ENCODE measurements at regions not wholly inside any gene's neighbourhood (a gene's known extent, or its start where the extent isn't known, plus 50 kb on each side); places are given as distances from the start of the nearest gene placed in this dataset.

DNA sequence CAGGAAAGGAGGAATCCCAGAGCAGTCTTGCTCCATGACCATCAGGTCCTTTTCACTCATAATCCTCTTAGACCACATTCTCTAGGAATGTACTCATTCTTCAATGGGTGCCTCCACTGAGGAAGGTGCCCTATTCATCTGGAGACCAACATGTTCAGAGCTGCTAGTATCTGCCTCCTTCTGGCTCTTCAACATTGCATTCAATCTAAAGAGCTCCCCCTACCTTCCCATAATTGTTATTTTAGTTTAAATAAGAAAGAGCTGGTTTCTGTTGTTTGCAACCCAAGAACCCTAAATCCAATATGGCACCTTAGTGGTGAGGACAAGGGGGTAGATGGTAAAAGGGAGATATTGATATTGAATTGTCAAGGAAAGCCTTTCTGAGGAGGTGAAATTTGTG, 67.6 kb downstream of the SCN11A start:
- no peaks in the 10 kb centered on the region for H3K36me3 Mint-ChIP-seq (ENCODE audit: low read depth)
- H3K4me3 Mint-ChIP-seq (ENCODE audit: low read depth) = no peak overlapping the region
- H3K9me3 Mint-ChIP-seq = no peaks in the 10 kb centered on the region
- H3K27ac Mint-ChIP-seq = no peak overlapping the region
- intact Hi-C loops (cut with micrococcal nuclease) = no loop called here
- peaks cover 5% of the 10 kb centered on the region for H3K27me3 Mint-ChIP-seq (ENCODE audit: low read depth)
- no peaks in the 10 kb centered on the region for H3K4me1 Mint-ChIP-seq (ENCODE audit: low read depth)
- no peak for DNase-seq (ENCODE audit: low spot score)

DNA sequence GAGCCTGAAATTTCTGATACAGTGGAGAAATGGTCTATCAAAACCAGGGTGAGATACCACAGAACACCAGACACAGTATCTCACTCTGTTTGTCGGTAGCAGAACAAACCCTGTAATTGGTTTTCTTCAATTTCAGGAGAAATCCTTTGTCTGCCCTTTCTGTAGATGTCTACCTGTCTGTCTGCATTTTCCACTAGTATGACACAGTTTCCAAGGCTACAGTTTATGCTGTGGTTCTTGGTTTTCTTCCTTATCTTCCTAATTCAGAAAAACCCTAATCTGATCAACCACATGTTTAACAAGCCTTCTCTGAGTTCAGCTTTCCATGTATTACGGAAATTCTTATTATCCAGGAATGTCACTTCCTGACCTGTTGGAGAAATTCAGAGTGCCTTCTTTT, 70.8 kb downstream of the SCN11A start:
- H3K27me3 Mint-ChIP-seq (ENCODE audit: low read depth) = peaks cover 11% of the 10 kb centered on the region

DNA sequence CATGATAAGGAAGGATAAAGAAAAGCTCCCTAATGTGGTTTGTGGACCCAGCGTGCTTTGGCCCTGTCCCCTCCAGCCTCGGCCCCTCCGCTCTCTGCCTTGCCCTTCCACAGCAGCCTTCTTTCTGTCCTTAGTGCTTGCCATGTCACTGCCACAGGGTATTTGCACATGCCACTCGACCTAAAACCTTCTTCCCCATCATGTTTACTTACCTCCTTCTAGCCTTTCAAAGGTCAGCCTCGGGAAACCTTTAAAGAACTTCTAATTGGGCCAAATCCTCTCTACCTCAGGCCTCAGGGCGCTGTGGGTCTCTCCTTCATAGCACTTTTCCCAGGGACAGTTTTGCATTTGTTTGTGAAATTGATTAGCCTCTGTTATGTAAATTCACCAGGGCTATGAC, 73.0 kb downstream of the SCN11A start:
- no peak overlapping the region for H3K4me3 Mint-ChIP-seq (ENCODE audit: low read depth)
- no peaks in the 10 kb centered on the region for H3K9me3 Mint-ChIP-seq
- H3K27me3 Mint-ChIP-seq (ENCODE audit: low read depth) = peaks cover 16% of the 10 kb centered on the region
- DNase-seq (ENCODE audit: low spot score) = no peak
- no peaks in the 10 kb centered on the region for H3K36me3 Mint-ChIP-seq (ENCODE audit: low read depth)
- no peaks in the 10 kb centered on the region for H3K4me1 Mint-ChIP-seq (ENCODE audit: low read depth)
- intact Hi-C loops (cut with micrococcal nuclease) = no loop called here
- no peak overlapping the region for H3K27ac Mint-ChIP-seq

More for the DNA sequence above, 70.8 kb downstream of the SCN11A start:
- Mint-ChIP-seq H3K4me1 (ENCODE audit: low read depth) (no peaks in the 10 kb centered on the region), H3K9me3 (no peaks in the 10 kb centered on the region), H3K36me3 (ENCODE audit: low read depth) (no peaks in the 10 kb centered on the region), H3K4me3 (ENCODE audit: low read depth) (no peak overlapping the region), H3K27ac (no peak overlapping the region)
- no peak for DNase-seq (ENCODE audit: low spot score)
- intact Hi-C loops (cut with micrococcal nuclease) = no loop called here

DNA sequence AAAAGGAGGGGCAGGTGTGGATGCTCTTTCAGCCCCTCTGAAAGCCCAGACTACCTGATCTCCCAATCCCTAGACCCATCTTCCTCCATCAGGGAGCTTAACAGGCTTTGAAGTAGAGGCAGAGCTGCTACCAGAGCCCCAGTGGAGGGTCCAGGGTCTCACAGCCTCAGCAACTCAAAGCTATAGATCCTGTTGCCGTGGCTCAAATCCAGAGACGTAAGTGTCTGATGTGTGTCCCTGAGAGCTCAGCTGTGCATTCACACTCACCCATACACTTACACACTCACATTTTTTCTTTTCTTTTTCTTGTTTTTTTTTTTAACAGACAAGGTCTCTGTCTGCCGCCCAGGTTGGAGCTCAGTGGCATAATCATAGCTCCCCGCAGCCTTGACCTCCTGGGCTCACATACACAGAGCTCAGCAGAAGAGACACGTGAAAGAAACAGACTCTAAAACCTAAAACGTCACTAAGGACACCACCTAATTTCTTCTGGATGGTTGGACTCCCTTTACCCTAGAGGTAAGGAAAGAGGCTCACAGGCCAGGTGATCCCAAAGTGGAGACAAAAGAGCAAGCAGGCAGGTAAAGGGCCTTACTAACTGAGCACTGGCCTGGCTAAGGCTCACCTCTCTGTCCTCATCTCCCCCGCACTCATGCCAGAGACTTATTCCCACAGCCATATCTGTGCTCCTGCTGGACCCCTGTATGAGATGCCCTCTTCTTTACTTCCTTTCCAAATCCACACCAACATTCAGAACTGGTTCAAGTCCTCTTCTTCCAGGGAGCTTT, 80.7 kb downstream of the SCN11A start:
- H3K9me3 Mint-ChIP-seq = no peaks in the 10 kb centered on the region

DNA sequence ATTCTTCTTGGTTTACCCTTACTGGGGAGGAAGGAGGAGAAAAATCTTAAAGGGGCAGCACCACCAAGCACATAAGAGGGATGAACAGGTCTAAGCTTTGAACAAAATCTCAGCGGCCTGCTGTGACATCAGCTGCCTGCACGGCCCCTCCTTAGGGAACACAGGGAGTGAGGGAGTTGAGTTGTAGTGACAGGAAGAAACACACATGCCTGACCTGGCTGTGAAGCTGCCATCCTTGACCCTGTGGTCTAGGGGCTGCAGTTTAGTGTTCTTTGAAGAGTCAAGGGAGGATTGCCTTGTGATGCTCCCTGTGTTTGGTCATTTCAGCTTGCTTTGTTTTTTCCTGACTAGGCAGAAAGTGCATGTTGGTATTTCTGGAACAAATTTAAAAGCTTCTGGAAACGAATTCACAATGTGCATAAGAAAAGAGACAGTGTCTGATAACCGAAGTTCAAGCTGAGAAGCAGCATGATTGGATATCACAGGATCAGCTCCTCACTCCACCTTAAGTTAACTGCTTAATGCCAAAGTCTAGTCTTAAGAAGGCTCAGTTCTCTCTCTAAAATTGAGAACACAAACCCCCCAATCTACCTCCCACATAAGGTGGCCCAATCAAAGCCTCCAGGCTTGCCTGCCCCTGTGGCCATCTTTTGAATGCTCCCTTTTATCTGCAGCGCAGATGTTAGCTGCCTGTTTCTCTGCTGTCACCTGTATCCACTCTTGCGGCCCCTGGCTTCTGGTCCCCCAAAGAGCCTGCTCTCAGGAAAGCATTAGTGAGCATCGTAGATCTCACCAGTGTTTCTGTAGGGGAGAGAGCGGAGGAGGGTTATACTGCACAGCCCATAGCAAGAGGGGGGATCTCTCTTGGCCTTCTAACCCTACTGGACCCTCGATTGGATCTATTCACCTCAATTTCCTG, 82.2 kb downstream of the SCN11A start:
- Mint-ChIP-seq H3K4me3 (ENCODE audit: low read depth) (no peak overlapping the region), H3K27ac (no peak overlapping the region), H3K27me3 (ENCODE audit: low read depth) (peaks cover 6% of the 10 kb centered on the region), H3K4me1 (ENCODE audit: low read depth) (no peaks in the 10 kb centered on the region), H3K9me3 (no peaks in the 10 kb centered on the region), H3K36me3 (ENCODE audit: low read depth) (no peaks in the 10 kb centered on the region)
- intact Hi-C loops (cut with micrococcal nuclease) = no loop called here
- no peak for DNase-seq (ENCODE audit: low spot score)

More for the DNA sequence above, 80.7 kb downstream of the SCN11A start:
- Mint-ChIP-seq H3K4me1 (ENCODE audit: low read depth) (no peaks in the 10 kb centered on the region), H3K27me3 (ENCODE audit: low read depth) (peaks cover 10% of the 10 kb centered on the region), H3K27ac (no peak overlapping the region), H3K36me3 (ENCODE audit: low read depth) (no peaks in the 10 kb centered on the region), H3K4me3 (ENCODE audit: low read depth) (no peak overlapping the region)
- intact Hi-C loops (cut with micrococcal nuclease) = no loop called here
- no peak for DNase-seq (ENCODE audit: low spot score)

DNA sequence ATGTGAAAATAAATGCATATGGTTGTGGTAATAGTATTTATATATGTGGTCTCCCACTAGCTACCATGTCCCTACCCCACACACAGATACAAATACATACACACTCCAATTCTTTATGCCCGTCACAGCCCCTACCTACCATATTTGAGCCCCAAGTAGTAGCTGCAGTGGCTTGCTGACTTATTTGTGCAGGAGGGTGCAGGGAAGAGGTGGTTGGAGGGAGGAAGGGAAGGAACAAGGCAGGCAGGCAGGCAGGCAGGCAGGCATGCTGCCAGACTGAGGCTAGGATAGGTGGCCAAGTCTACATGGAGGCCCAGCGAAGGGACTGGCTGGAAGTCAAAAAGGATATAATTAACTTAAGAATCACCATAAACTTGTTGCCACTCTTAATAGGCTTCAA, 82.9 kb downstream of the SCN11A start:
- H3K27ac Mint-ChIP-seq = no peak overlapping the region
- no peaks in the 10 kb centered on the region for H3K9me3 Mint-ChIP-seq
- H3K36me3 Mint-ChIP-seq (ENCODE audit: low read depth) = no peaks in the 10 kb centered on the region
- H3K27me3 Mint-ChIP-seq (ENCODE audit: low read depth) = peaks cover 6% of the 10 kb centered on the region
- H3K4me3 Mint-ChIP-seq (ENCODE audit: low read depth) = no peak overlapping the region
- intact Hi-C loops (cut with micrococcal nuclease) = no loop called here
- no peaks in the 10 kb centered on the region for H3K4me1 Mint-ChIP-seq (ENCODE audit: low read depth)
- DNase-seq (ENCODE audit: low spot score) = no peak

DNA sequence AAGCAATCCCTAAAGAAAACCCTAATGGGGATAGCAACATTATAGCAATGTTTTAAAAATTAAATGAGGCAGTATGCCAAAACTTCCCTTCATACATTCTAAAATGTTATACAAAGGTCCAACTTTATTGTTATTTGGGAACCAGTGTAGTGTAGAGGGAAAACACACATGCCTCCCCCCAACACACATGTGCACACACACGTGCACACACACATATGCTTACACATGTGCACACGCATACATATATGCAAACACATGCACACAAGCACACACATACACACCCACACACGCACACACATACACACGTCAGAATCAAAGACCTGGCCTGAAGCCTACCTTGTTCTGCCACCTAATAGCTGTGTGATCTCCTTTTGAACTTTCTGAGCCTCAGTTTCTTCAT, 83.3 kb downstream of the SCN11A start:
- no peak for DNase-seq (ENCODE audit: low spot score)
- intact Hi-C loops (cut with micrococcal nuclease) = no loop called here
- no peak overlapping the region for H3K4me3 Mint-ChIP-seq (ENCODE audit: low read depth)
- no peaks in the 10 kb centered on the region for H3K36me3 Mint-ChIP-seq (ENCODE audit: low read depth)
- no peak overlapping the region for H3K27ac Mint-ChIP-seq
- peaks cover 4% of the 10 kb centered on the region for H3K27me3 Mint-ChIP-seq (ENCODE audit: low read depth)
- H3K9me3 Mint-ChIP-seq = no peaks in the 10 kb centered on the region
- H3K4me1 Mint-ChIP-seq (ENCODE audit: low read depth) = no peaks in the 10 kb centered on the region

DNA sequence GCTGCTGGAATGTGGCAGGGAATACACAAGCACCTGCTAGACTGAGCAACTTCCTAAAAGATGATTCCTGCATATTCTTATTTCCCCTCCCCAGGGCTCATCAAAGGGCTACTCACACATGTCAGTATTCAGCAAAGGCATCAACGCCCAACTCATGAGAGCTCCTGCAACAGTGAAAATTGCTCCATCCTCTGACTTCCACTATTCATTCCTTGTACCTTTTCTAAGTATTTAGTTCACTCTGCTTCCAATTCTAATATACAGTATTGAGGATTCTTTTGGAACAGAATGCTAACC, 84.1 kb downstream of the SCN11A start:
- Mint-ChIP-seq H3K27me3 (ENCODE audit: low read depth) (peaks cover 3% of the 10 kb centered on the region), H3K4me3 (ENCODE audit: low read depth) (no peak overlapping the region), H3K9me3 (no peaks in the 10 kb centered on the region), H3K4me1 (ENCODE audit: low read depth) (no peaks in the 10 kb centered on the region), H3K27ac (no peak overlapping the region), H3K36me3 (ENCODE audit: low read depth) (no peaks in the 10 kb centered on the region)
- DNase-seq (ENCODE audit: low spot score) = no peak
- intact Hi-C loops (cut with micrococcal nuclease) = no loop called here

DNA sequence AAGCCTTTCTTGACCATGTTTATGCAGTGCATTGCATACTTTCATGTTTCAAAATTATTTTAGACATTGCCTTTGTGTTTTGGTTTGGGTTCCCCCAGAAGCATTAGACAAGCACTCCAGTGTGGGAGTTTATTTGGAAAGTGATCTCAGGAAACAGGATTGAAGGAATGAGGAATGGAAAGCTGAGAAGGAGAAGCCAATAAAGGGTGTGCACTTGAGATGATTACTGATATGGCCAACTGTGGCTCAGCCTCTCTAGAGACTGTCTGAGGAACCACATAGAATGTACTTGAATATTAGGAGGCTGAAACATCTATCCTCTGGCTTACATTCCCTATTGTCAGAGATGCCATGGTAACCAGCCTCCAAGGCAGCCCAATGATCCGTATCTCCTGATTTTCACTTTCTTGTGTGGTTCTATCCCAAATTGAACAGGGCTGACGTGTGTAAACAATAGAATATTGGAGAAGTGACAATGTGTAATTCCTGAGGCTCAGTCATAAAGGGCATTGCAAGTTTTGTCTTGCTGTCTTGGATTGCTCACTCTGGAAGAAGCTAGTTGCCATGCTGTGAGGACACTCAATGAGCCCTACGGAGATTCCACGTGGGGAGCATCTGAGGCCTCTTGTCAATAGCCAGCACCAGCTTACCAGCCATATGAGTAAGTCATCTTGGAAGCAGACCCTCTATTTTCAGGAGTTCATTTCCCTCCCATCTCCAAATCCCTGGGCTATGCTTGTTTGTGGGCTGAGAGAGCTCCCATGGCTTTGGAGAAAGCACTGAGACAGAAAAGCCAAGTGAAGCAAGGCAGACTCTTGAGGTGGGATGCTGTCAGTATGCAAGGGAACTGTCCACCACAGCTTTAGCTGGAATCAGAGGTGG, 84.7 kb downstream of the SCN11A start:
- H3K9me3 Mint-ChIP-seq = no peaks in the 10 kb centered on the region
- H3K36me3 Mint-ChIP-seq (ENCODE audit: low read depth) = no peaks in the 10 kb centered on the region
- H3K27me3 Mint-ChIP-seq (ENCODE audit: low read depth) = no peaks in the 10 kb centered on the region
- intact Hi-C loops (cut with micrococcal nuclease) = no loop called here
- H3K4me3 Mint-ChIP-seq (ENCODE audit: low read depth) = no peak overlapping the region
- no peak for DNase-seq (ENCODE audit: low spot score)
- H3K4me1 Mint-ChIP-seq (ENCODE audit: low read depth) = no peaks in the 10 kb centered on the region
- H3K27ac Mint-ChIP-seq = no peak overlapping the region

DNA sequence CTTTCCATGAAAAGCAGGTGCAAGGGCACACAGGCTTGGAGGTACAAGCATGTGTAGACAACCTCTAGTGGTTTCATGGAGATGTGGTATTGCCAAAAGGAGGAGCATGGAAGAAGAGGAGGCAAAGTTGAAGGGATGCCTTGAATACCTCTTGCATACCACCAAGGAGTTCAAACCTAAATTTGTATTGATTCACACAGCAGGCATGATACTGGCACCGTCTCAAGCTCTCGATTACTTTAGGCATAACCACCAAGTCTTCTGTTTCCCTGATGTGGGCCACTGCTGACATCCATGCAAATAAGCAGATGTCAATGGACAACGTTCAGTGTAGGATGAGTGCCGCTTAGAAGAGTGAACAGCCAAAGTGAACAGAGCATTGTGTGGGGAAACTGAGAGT, 87.1 kb downstream of the SCN11A start:
- Mint-ChIP-seq H3K27me3 (ENCODE audit: low read depth) (no peaks in the 10 kb centered on the region), H3K4me3 (ENCODE audit: low read depth) (no peak overlapping the region), H3K4me1 (ENCODE audit: low read depth) (no peaks in the 10 kb centered on the region), H3K27ac (no peak overlapping the region), H3K36me3 (ENCODE audit: low read depth) (no peaks in the 10 kb centered on the region), H3K9me3 (no peaks in the 10 kb centered on the region)
- intact Hi-C loops (cut with micrococcal nuclease) = no loop called here
- no peak for DNase-seq (ENCODE audit: low spot score)

DNA sequence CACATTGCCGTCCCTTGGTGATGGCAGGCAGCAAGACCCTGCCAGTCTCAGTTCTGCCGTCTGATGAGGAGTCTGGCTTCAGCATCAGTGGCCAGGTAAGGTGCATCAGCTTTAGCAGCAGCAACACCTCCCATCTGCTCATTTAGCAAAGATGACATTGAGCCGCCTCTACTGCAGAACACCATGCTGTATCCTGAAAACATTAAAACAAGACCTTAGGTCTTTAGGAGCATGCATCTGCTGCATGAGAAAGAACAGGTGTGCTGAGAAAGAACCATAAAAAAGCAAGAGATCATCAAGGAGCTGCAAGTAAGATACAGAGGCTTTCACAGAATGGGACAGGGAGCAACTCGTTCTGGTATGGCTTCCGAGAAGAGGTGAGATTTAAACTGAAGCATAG, 87.5 kb downstream of the SCN11A start:
- intact Hi-C loops (cut with micrococcal nuclease) = no loop called here
- Mint-ChIP-seq H3K9me3 (no peaks in the 10 kb centered on the region), H3K4me3 (ENCODE audit: low read depth) (no peak overlapping the region), H3K27me3 (ENCODE audit: low read depth) (no peaks in the 10 kb centered on the region), H3K4me1 (ENCODE audit: low read depth) (no peaks in the 10 kb centered on the region), H3K36me3 (ENCODE audit: low read depth) (no peaks in the 10 kb centered on the region), H3K27ac (no peak overlapping the region)
- DNase-seq (ENCODE audit: low spot score) = no peak

DNA sequence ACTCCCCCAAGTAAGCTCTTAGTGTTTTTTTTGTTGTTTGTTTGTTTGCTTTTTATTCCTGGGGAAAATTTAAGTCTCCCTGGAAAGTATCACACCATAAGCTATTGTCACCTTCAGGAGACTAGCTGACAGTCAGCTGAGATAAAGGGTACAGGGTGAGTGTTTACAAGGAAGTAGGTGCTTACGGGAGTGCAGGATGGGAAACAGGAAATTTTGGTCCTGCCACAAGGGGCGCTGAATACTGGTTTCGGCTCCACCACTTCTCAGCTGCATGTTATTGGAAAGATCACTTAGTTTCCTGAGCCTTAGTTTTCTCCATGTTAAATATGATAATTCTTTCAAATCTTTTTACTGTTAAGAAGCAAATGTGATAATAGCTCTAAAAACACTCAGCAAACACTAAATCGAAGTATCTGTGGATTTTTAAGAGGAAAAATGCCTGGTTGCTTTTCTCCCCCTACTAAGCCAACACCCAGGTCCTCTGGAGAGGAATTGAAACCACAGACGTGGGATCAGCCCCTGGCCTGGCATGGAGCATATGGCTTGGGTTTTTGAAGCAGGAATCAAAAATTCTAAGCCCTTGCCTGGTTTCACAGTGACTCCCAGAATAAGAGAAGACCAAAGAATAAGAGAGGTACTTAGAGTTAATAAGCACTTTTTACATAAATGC, 90.7 kb downstream of the SCN11A start:
- H3K4me1 Mint-ChIP-seq (ENCODE audit: low read depth) = no peaks in the 10 kb centered on the region
- intact Hi-C loops (cut with micrococcal nuclease) = no loop called here
- H3K27me3 Mint-ChIP-seq (ENCODE audit: low read depth) = no peaks in the 10 kb centered on the region
- no peaks in the 10 kb centered on the region for H3K9me3 Mint-ChIP-seq
- no peak for DNase-seq (ENCODE audit: low spot score)
- H3K4me3 Mint-ChIP-seq (ENCODE audit: low read depth) = no peak overlapping the region
- H3K36me3 Mint-ChIP-seq (ENCODE audit: low read depth) = no peaks in the 10 kb centered on the region
- H3K27ac Mint-ChIP-seq = no peak overlapping the region
